H1 (cell line): ENCODE measurements at regions not wholly inside any gene's neighbourhood (a gene's known extent, or its start where the extent isn't known, plus 50 kb on each side); places are given as distances from the start of the nearest gene placed in this dataset.

Source experiments
- CTCF ChIA-PET: fragments of 300-600 bp; sonication (Branson Sonifier 250); formaldehyde crosslinking; loops from one replicate; lab custom pipeline; 2021; ENCODE audit not compliant: partially characterized antibody; lab: Charles Lee
- POLR2A ChIA-PET: fragments of 300-600 bp; sonication (Branson Sonifier 250); formaldehyde crosslinking; loops from one replicate; lab custom pipeline; 2021; ENCODE audit warnings: inconsistent platforms; ENCODE audit not compliant: partially characterized antibody; lab: Charles Lee
- DNase-seq, 2 experiments: peaks; one replicate each; pipeline versions ENCODE4 v3.0.0 to v3.0.0-alpha.2; 2010 to 2022; ENCODE audit warnings: low spot score in 2 of 2, low read depth in 1 of 2, mixed read lengths in 1 of 2
- FAIRE-seq: peaks from 2 replicates; lab custom pipeline; 2011; peaks lifted over from hg19 to GRCh38; lab: Jason Lieb, UNC
- H2AFZ ChIP-seq: 2 replicates; pipeline ENCODE4 v1.8.1; 2012; ENCODE audit warnings: low read length, inconsistent platforms
- H2AK5ac ChIP-seq: 2 replicates; pipeline ENCODE4 v1.6.1; 2013; ENCODE audit warnings: low read depth, low read length
- H2BK120ac ChIP-seq: replicated peaks from 2 replicates; pipeline ENCODE3; 2013; ENCODE audit warnings: low read depth, low read length, inconsistent platforms
- H2BK12ac ChIP-seq: 2 replicates; pipeline ENCODE4 v1.6.1; 2013; ENCODE audit warnings: low read depth, low read length
- H2BK15ac ChIP-seq: 2 replicates; pipeline ENCODE4 v1.6.1; 2013; ENCODE audit warnings: low read length
- H2BK20ac ChIP-seq: 2 replicates; pipeline ENCODE4 v1.6.1; 2013; ENCODE audit warnings: low read length
- H2BK5ac ChIP-seq: 2 replicates; pipeline ENCODE4 v1.6.1; 2013; ENCODE audit warnings: low read depth, low read length
- H3K14ac ChIP-seq: 2 replicates; pipeline ENCODE4 v1.6.1; 2013; ENCODE audit warnings: inconsistent platforms; ENCODE audit not compliant: insufficient read length
- H3K18ac ChIP-seq: 2 replicates; pipeline ENCODE4 v1.6.1; 2013; ENCODE audit warnings: low read length; ENCODE audit errors: extremely low read depth
- H3K23ac ChIP-seq: 2 replicates; pipeline ENCODE4 v1.6.1; 2013; ENCODE audit warnings: inconsistent platforms; ENCODE audit not compliant: insufficient read length
- H3K23me2 ChIP-seq: 2 replicates; pipeline ENCODE4 v1.6.1; 2013; ENCODE audit warnings: low read depth, low read length
- H3K27ac ChIP-seq: 2 replicates; pipeline ENCODE4 v1.6.1; 2011; ENCODE audit warnings: low read depth, low read length, inconsistent platforms
- H3K27me3 ChIP-seq, 4 experiments: replicated peaks in 1 of 4; 1 replicate in 1 of 4; 2 replicates in 3 of 4; pipeline versions ENCODE4 v1.6.1 to v1.8.1; 2011 to 2013; ENCODE audit warnings: low read length in 3 of 4, mild to moderate bottlenecking in 3 of 4, inconsistent platforms in 2 of 4, mixed read lengths in 2 of 4, moderate library complexity in 1 of 4; ENCODE audit not compliant: control insufficient read depth in 3 of 4, insufficient read depth in 3 of 4; ENCODE audit errors: extremely low read depth in 1 of 4
- H3K36me3 ChIP-seq, 4 experiments: 2 replicates each; pipeline versions ENCODE4 v1.6.1 to v1.8.1; 2011 to 2013; ENCODE audit warnings: mild to moderate bottlenecking in 4 of 4, low read length in 3 of 4, moderate library complexity in 2 of 4, control low read depth in 1 of 4, inconsistent platforms in 1 of 4; ENCODE audit not compliant: insufficient read depth in 4 of 4, control insufficient read depth in 2 of 4
- H3K4ac ChIP-seq: replicated peaks from 2 replicates; pipeline ENCODE3; 2013; ENCODE audit warnings: low read length, low read depth, mixed read lengths, inconsistent platforms; ENCODE audit not compliant: insufficient read length
- H3K4me1 ChIP-seq, 4 experiments: replicated peaks in 1 of 4; 1 replicate in 1 of 4; 2 replicates in 3 of 4; pipeline versions ENCODE4 v1.6.1 to v1.8.1; 2011 to 2013; ENCODE audit warnings: low read length in 3 of 4, inconsistent platforms in 2 of 4, mixed read lengths in 1 of 4; ENCODE audit not compliant: insufficient read depth in 4 of 4, control insufficient read depth in 3 of 4
- H3K4me2 ChIP-seq, 2 experiments: 2 replicates each; pipeline versions ENCODE4 v1.6.1 to v1.8.1; 2011 to 2013; ENCODE audit warnings: low read depth in 2 of 2, low read length in 2 of 2, control low read depth in 1 of 2, inconsistent platforms in 1 of 2, mild to moderate bottlenecking in 1 of 2; ENCODE audit not compliant: insufficient read depth in 1 of 2
- H3K4me3 ChIP-seq, 4 experiments: fragments of 200-600, 300-600 bp in 1 of 4; sonication (generic), shearing (Covaris generic), sonication (Bioruptor Twin) in 1 of 4; 2 replicates each; pipeline versions ENCODE4 v1.5.1 to v1.8.1; 2011 to 2016; ENCODE audit warnings: low read length in 4 of 4, low read depth in 3 of 4, control low read depth in 2 of 4, inconsistent platforms in 2 of 4, mild to moderate bottlenecking in 2 of 4, mixed read lengths in 1 of 4, moderate library complexity in 1 of 4; ENCODE audit not compliant: insufficient read depth in 2 of 4; ENCODE audit errors: extremely low read depth in 1 of 4
- H3K56ac ChIP-seq: replicated peaks from 2 replicates; pipeline ENCODE3; 2013; ENCODE audit warnings: low read depth, mild to moderate bottlenecking, mixed read lengths, low read length, inconsistent platforms; ENCODE audit not compliant: insufficient read length
- H3K79me1 ChIP-seq: 2 replicates; pipeline ENCODE4 v1.6.1; 2013; ENCODE audit warnings: low read depth, low read length, control low read depth
- H3K79me2 ChIP-seq, 2 experiments: 2 replicates each; pipeline versions ENCODE4 v1.6.1 to v1.8.1; 2012 to 2013; ENCODE audit warnings: low read length in 2 of 2, mild to moderate bottlenecking in 2 of 2, inconsistent platforms in 1 of 2; ENCODE audit not compliant: insufficient read depth in 2 of 2, control insufficient read depth in 1 of 2
- H3K9ac ChIP-seq, 4 experiments: replicated peaks in 1 of 4; 1 replicate in 1 of 4; 2 replicates in 3 of 4; pipeline versions ENCODE4 v1.6.1 to v1.8.1; 2011 to 2013; ENCODE audit warnings: low read depth in 3 of 4, low read length in 3 of 4, control low read depth in 2 of 4, mild to moderate bottlenecking in 2 of 4, moderate library complexity in 2 of 4, inconsistent platforms in 1 of 4; ENCODE audit errors: extremely low read depth in 1 of 4
- H3K9me3 ChIP-seq, 2 experiments: 2 replicates each; pipeline versions ENCODE4 v1.6.1 to v1.8.1; 2012 to 2013; ENCODE audit warnings: mild to moderate bottlenecking in 2 of 2, moderate library complexity in 2 of 2, control low read depth in 1 of 2, inconsistent platforms in 1 of 2, low read depth in 1 of 2, low read length in 1 of 2, mixed read lengths in 1 of 2; ENCODE audit not compliant: insufficient read depth in 2 of 2
- H4K20me1 ChIP-seq, 2 experiments: replicated peaks in 1 of 2; 2 replicates each; pipeline versions ENCODE3 to v1.8.1; 2011 to 2013; ENCODE audit warnings: inconsistent platforms in 2 of 2, low read length in 2 of 2, mild to moderate bottlenecking in 1 of 2; ENCODE audit not compliant: insufficient read depth in 2 of 2, control insufficient read depth in 1 of 2
- H4K5ac ChIP-seq: 2 replicates; pipeline ENCODE4 v1.6.1; 2013; ENCODE audit warnings: low read length, low read depth, mixed read lengths, inconsistent platforms; ENCODE audit not compliant: insufficient read length
- H4K8ac ChIP-seq: 2 replicates; pipeline ENCODE4 v1.8.0; 2013; ENCODE audit warnings: mild to moderate bottlenecking, moderate library complexity, low read length, inconsistent platforms; ENCODE audit not compliant: insufficient read depth; ENCODE audit errors: extremely low read depth
- H4K91ac ChIP-seq: replicated peaks from 2 replicates; pipeline ENCODE3; 2013; ENCODE audit warnings: low read length, mixed read lengths, inconsistent platforms; ENCODE audit not compliant: insufficient read length
- POLR2AphosphoS5 ChIP-seq: IDR thresholded peaks from 2 replicates; pipeline ENCODE4 v1.6.1; 2011; ENCODE audit warnings: low read depth, low read length
- RBBP5 ChIP-seq: IDR thresholded peaks from 2 replicates; pipeline ENCODE4 v1.7.1; 2012; ENCODE audit warnings: low read depth, mild to moderate bottlenecking, inconsistent platforms, low read length, moderate library complexity, borderline replicate concordance
- SUZ12 ChIP-seq: fragments of 200-600 bp; sonication (generic); IDR thresholded peaks from 2 replicates; pipeline ENCODE4 v1.6.1; 2012; ENCODE audit warnings: mild to moderate bottlenecking, inconsistent platforms, low read length, moderate library complexity, mixed read lengths
- TCF12 ChIP-seq: IDR thresholded peaks from 2 replicates; pipeline ENCODE4 v1.6.1; 2011; ENCODE audit warnings: low read depth, mild to moderate bottlenecking, low read length
- TEAD4 ChIP-seq: IDR thresholded peaks from 2 replicates; pipeline ENCODE4 v1.6.1; 2012; ENCODE audit warnings: low read depth, low read length, inconsistent platforms, mixed read lengths
- USF2 ChIP-seq: IDR thresholded peaks from 2 replicates; pipeline ENCODE4 v1.6.1; 2011; ENCODE audit warnings: low read length, improper control_type of control experiment
- WGBS, 2 experiments: shearing (Covaris generic) in 1 of 2; methylation state at CpG; one replicate each; pipeline versions ENCODE4 v1.1.6 to v1.1.7; 2013 to 2015; ENCODE audit warnings: low lambda C conversion rate in 2 of 2, mixed read lengths in 2 of 2, inconsistent platforms in 1 of 2, low coverage in 1 of 2, missing lambda C conversion rate in 1 of 2; ENCODE audit not compliant: insufficient replicate concordance in 2 of 2, insufficient coverage in 1 of 2, insufficient read length in 1 of 2; ENCODE audit errors: extremely low coverage in 1 of 2, missing lambda C conversion rate in 1 of 2; 5-methylcytosine and 5-hydroxymethylcytosine counted together

- ChIA-PET CTCF (interaction anchor here (1.5 kb wide), 1 partner anchor 9 kb away, joined by 3 read pairs; no protein-coding TSS in a partner anchor), POLR2A (no interaction called here)
- H3K4me3 ChIP-seq: no peak overlapping the region
- H2BK120ac ChIP-seq: no peak overlapping the region
- H3K79me2 ChIP-seq: no peaks in the 10 kb centered on the region
- no peak overlapping the region for H3K9ac ChIP-seq
- no peak overlapping the region for H3K23ac ChIP-seq
- TF ChIP-seq TCF12 (no peak), USF2 (no peak), SUZ12 (no peak), RBBP5 (no peak), POLR2AphosphoS5 (no peak), TEAD4 (no peak)
- DNase-seq (no peak), FAIRE-seq (no peak)
- H3K27me3 ChIP-seq: no peaks in the 10 kb centered on the region
- H2BK12ac ChIP-seq: no peak overlapping the region
- no peaks in the 10 kb centered on the region for H3K79me1 ChIP-seq
- H3K56ac ChIP-seq: no peak overlapping the region
- H3K9me3 ChIP-seq: no peaks in the 10 kb centered on the region
- no peak overlapping the region for H3K4ac ChIP-seq
- H3K14ac ChIP-seq: no peak overlapping the region
- H4K8ac ChIP-seq: no peak overlapping the region
- H3K4me1 ChIP-seq: peaks cover 0 to 4% (median 0%) of the 10 kb centered on the region in 4 experiments; a peak in 1 of 7 replicates
- WGBS, 2 experiments: 80% methylated on average over 3 of the region's 3 CpGs; no CpG with 5 or more reads in 1 of the 2 experiments
- no peak overlapping the region for H3K18ac ChIP-seq
- H2AK5ac ChIP-seq: no peak overlapping the region
- H2AFZ ChIP-seq: no peak overlapping the region
- no peak overlapping the region for H4K5ac ChIP-seq
- H2BK15ac ChIP-seq: no peak overlapping the region
- H3K27ac ChIP-seq: no peak overlapping the region
- no peak overlapping the region for H3K4me2 ChIP-seq
- no peaks in the 10 kb centered on the region for H3K36me3 ChIP-seq
- H4K20me1 ChIP-seq: no peaks in the 10 kb centered on the region
- no peak overlapping the region for H4K91ac ChIP-seq
- no peak overlapping the region for H2BK5ac ChIP-seq
- no peaks in the 10 kb centered on the region for H3K23me2 ChIP-seq
- H2BK20ac ChIP-seq: no peak overlapping the region
These were observed 96.9 kb upstream of the KLF4 start for GRCh38 chr9:107586493-107586892.
